OCI-LY1 (cell line): ENCODE measurements at regions not wholly inside any gene's neighbourhood (a gene's known extent, or its start where the extent isn't known, plus 50 kb on each side); places are given as distances from the start of the nearest gene placed in this dataset.

Experiments
- EZH2 ChIP-seq: fragments of 200-600 bp; sonication (generic), shearing (Covaris generic); IDR thresholded peaks from 2 replicates; pipeline ENCODE4 v1.8.0; 2017; ENCODE audit warnings: borderline replicate concordance, mixed run types, mild to moderate bottlenecking, antibody characterized with exemption, low read length, moderate library complexity, mixed read lengths
- TF ChIP-seq, protein P1 (sequence below): fragments of 200-600 bp; sonication (generic), shearing (Covaris generic); IDR thresholded peaks from 2 replicates; pipeline ENCODE4 v1.5.1; 2017; ENCODE audit warnings: mild to moderate bottlenecking, antibody characterized with exemption, low read length, moderate library complexity, mixed read lengths

DNA sequence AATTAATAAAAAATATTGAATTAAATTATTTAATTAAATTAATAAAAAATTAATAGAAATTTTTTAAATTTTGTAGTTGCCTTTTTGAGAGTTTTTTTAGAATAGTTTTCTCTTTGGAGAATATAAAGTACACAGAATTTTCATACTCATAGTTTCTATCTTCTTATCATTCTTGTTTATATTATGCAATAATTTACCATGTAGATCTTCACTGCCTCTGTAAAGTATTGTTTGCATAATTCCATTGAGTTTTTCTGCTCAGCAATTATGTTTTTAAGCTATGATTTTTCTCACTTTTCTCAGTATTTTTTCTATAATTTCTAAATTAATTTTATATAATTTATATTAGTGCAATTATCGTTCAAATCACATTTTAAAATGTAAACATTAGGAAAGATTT lies 50.6 kb upstream of the OXA1L start:
- TF ChIP-seq, protein P1, sequence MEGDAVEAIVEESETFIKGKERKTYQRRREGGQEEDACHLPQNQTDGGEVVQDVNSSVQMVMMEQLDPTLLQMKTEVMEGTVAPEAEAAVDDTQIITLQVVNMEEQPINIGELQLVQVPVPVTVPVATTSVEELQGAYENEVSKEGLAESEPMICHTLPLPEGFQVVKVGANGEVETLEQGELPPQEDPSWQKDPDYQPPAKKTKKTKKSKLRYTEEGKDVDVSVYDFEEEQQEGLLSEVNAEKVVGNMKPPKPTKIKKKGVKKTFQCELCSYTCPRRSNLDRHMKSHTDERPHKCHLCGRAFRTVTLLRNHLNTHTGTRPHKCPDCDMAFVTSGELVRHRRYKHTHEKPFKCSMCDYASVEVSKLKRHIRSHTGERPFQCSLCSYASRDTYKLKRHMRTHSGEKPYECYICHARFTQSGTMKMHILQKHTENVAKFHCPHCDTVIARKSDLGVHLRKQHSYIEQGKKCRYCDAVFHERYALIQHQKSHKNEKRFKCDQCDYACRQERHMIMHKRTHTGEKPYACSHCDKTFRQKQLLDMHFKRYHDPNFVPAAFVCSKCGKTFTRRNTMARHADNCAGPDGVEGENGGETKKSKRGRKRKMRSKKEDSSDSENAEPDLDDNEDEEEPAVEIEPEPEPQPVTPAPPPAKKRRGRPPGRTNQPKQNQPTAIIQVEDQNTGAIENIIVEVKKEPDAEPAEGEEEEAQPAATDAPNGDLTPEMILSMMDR: no peak
- TF ChIP-seq EZH2: no peak
